ENCODE measurements at regions not wholly inside any gene's neighbourhood (a gene's known extent, or its start where the extent isn't known, plus 50 kb on each side); places are given as distances from the start of the nearest gene placed in this dataset.

DNA sequence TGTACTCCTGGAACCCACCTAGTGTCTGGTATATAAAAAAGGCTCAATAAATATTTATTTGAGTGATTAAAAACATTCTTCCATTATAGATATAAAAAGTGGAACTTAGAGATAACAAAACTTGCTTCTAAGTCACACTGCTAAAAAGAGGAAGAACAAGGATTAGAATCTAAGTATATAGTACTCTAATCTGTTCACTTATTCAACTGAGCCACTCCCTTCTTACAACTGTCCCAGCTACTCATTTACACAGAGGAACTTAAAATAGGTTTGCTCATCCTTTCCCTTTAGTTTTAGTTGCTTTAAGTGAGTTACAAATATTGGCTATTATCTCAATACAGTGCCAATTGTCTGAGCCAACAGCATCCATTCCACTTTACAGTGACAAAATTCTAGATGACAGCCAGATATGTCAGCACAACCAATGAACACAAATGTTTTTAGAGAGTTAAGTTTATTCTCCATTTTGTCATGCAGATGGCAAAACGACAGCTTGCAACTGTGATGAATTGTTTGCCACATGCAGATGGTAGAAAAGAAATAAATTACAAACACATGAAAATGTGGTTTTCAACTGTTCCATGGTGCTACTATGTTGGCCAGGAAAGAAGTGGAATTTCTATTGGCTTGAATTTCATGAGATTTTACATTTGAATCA, 280.7 kb upstream of the ZC3H15 start:
- TF ChIP-seq CTCF (IDR thresholded peaks at IDR 0.05) (no peak), POLR2A (IDR thresholded peaks at IDR 0.05) (no peak), POLR2AphosphoS5 (IDR thresholded peaks at IDR 0.05; ENCODE audit: insufficient read depth in 1 of 2, low read depth in 1 of 2) (no peak)

Measured in vagina (tissue), 2 donors.